GM21528 (cell line): ENCODE measurements at regions not wholly inside any gene's neighbourhood (a gene's known extent, or its start where the extent isn't known, plus 50 kb on each side); places are given as distances from the start of the nearest gene placed in this dataset.
"Not testable (repeated sequence)": the region's sequence is repeated elsewhere in the genome, so short reads cannot be mapped to it uniquely, and the experiment has no call there.

Experiments
- ATAC-seq: cut with Tn5 transposase; IDR thresholded peaks from one replicate; pipeline ENCODE4 v1.9.1; 2021; ENCODE audit warnings: mild to moderate bottlenecking, moderate library complexity; ENCODE audit not compliant: unreplicated experiment, low FRiP score

GRCh38 chr10:63077800-63078199, 55.3 kb upstream of the NRBF2 start:
- no peak for ATAC-seq

GRCh38 chr10:63072951-63073350, 60.2 kb upstream of the NRBF2 start:
- ATAC-seq, result no peak

GRCh38 chr10:63071145-63071544, 62.0 kb upstream of the NRBF2 start:
- ATAC-seq, result no peak

GRCh38 chr10:63069318-63069717, 63.8 kb upstream of the NRBF2 start:
- no peak for ATAC-seq

GRCh38 chr10:63068246-63068645, 64.9 kb upstream of the NRBF2 start:
- no peak for ATAC-seq

- no peak for ATAC-seq
Observed at GRCh38 chr10:63066606-63067005, 66.5 kb upstream of the NRBF2 start.

GRCh38 chr10:63064706-63065105, 68.4 kb upstream of the NRBF2 start:
- ATAC-seq, result no peak

- ATAC-seq, result no peak
Observed at GRCh38 chr10:63058236-63058635, 74.9 kb upstream of the NRBF2 start.

GRCh38 chr10:63057509-63057908, 75.6 kb upstream of the NRBF2 start:
- no peak for ATAC-seq

- no peak for ATAC-seq
Observed at GRCh38 chr10:63055705-63056104, 77.4 kb upstream of the NRBF2 start.

- no peak for ATAC-seq
Observed at GRCh38 chr10:63054889-63055611, 78.1 kb upstream of the NRBF2 start.

- ATAC-seq, result no peak
Observed at GRCh38 chr10:63052083-63052482, 81.0 kb upstream of the NRBF2 start.

- no peak for ATAC-seq
Observed at GRCh38 chr10:63042256-63042655, 90.9 kb upstream of the NRBF2 start.

- not testable (repeated sequence) for ATAC-seq
Observed at GRCh38 chr10:63033616-63034185, 99.4 kb upstream of the NRBF2 start.

- ATAC-seq, result no peak
Observed at GRCh38 chr10:63030536-63030935, 102.6 kb upstream of the NRBF2 start.

GRCh38 chr10:63027531-63027930, 105.6 kb upstream of the NRBF2 start:
- ATAC-seq, result no peak

- no peak for ATAC-seq
Observed at GRCh38 chr10:63021225-63021624, 111.9 kb upstream of the NRBF2 start.

GRCh38 chr10:63013755-63014154, 119.4 kb upstream of the NRBF2 start:
- ATAC-seq, result no peak

GRCh38 chr10:63012623-63013022, 120.5 kb upstream of the NRBF2 start:
- no peak for ATAC-seq

- no peak for ATAC-seq
Observed at GRCh38 chr10:63010203-63010602, 122.9 kb upstream of the NRBF2 start.

GRCh38 chr10:63008491-63008890, 124.6 kb upstream of the NRBF2 start:
- no peak for ATAC-seq

- ATAC-seq, result no peak
Observed at GRCh38 chr10:63007112-63007511, 126.0 kb upstream of the NRBF2 start.
